HCT116 (cell line): ENCODE measurements at regions not wholly inside any gene's neighbourhood (a gene's known extent, or its start where the extent isn't known, plus 50 kb on each side); places are given as distances from the start of the nearest gene placed in this dataset.

Source experiments
- ATAC-seq: fragments of 200-7000 bp; cut with Tn5 transposase; 2 replicates; pipeline ENCODE4 v1.9.1; 2020; ENCODE audit warnings: mild to moderate bottlenecking, moderate library complexity
- BruUV-seq: library from RNA; stranded (reverse); fragments of 400-500 nt; replicated peaks from 2 replicates; lab custom pipeline; 2021; lab: Mats Ljungman, UMichigan
- CTCF ChIA-PET: fragments of 300-600 bp; sonication (Branson Sonifier 250); formaldehyde crosslinking; loops from one replicate; lab custom pipeline; 2021; ENCODE audit warnings: antibody characterized with exemption; lab: Charles Lee
- POLR2A ChIA-PET: fragments of 300-600, 350-600 bp; sonication (Branson Sonifier 250); formaldehyde crosslinking; loops from one replicate; lab custom pipeline; 2021; ENCODE audit warnings: antibody characterized with exemption; lab: Charles Lee
- RAD21 ChIA-PET, 2 experiments: fragments of 300-600 bp; sonication (Branson Sonifier 250); formaldehyde crosslinking; loops; one replicate each; lab custom pipeline; 2023; ENCODE audit warnings: low total read pairs in 2 of 2; ENCODE audit not compliant: uncharacterized antibody in 2 of 2, unreplicated experiment in 2 of 2, low non-redundant PET in 1 of 2; lab: Charles Lee
- DNase-seq: peaks from one replicate; pipeline ENCODE4 v3.0.0-alpha.2; 2010; ENCODE audit warnings: low read depth, low spot score
- H2AFZ ChIP-seq: fragments of 200-600 bp; shearing (Covaris generic), sonication (generic); 2 replicates; pipeline ENCODE4 v1.6.1; 2017; ENCODE audit warnings: low read depth, mixed run types, mixed read lengths, antibody characterized with exemption, low read length; ENCODE audit not compliant: poor library complexity, severe bottlenecking
- H3K27ac ChIP-seq: 2 replicates; pipeline ENCODE4 v1.5.1; 2012; ENCODE audit warnings: low read depth, low read length
- H3K27me3 ChIP-seq: fragments of 200-600 bp; sonication (generic); 2 replicates; pipeline ENCODE4 v1.6.1; 2016; ENCODE audit warnings: mixed run types, low read length, mixed read lengths; ENCODE audit not compliant: insufficient read depth
- H3K36me3 ChIP-seq, 2 experiments: fragments of 200-500 bp in 1 of 2; fragments of 200-600 bp in 1 of 2; sonication (Bioruptor generic) in 1 of 2; sonication (generic) in 1 of 2; 2 replicates each; pipeline versions ENCODE4 v1.5.1 to v1.6.1; 2014 to 2016; ENCODE audit warnings: low read length in 2 of 2, inconsistent platforms in 1 of 2, mixed read lengths in 1 of 2, mixed run types in 1 of 2; ENCODE audit not compliant: insufficient read depth in 2 of 2, control insufficient read depth in 1 of 2
- H3K4me1 ChIP-seq, 2 experiments: fragments of 200-600 bp in 1 of 2; sonication (generic) in 1 of 2; 2 replicates each; pipeline versions ENCODE4 v1.5.1 to v1.6.1; 2012 to 2017; ENCODE audit warnings: low read length in 2 of 2, inconsistent platforms in 1 of 2, mild to moderate bottlenecking in 1 of 2, mixed read lengths in 1 of 2, mixed run types in 1 of 2, moderate library complexity in 1 of 2; ENCODE audit not compliant: insufficient read depth in 2 of 2, control insufficient read depth in 1 of 2
- H3K4me2 ChIP-seq: fragments of 200-600 bp; sonication (generic); 2 replicates; pipeline ENCODE4 v1.6.1; 2017; ENCODE audit warnings: mixed run types, low read length, mixed read lengths
- H3K4me3 ChIP-seq, 2 experiments: fragments of 200-600 bp in 1 of 2; sonication (generic) in 1 of 2; replicated peaks in 1 of 2; 2 replicates each; pipeline ENCODE4 v1.5.1; 2011 to 2016; ENCODE audit warnings: low read length in 2 of 2, control low read depth in 1 of 2, low read depth in 1 of 2, mild to moderate bottlenecking in 1 of 2, mixed read lengths in 1 of 2, mixed run types in 1 of 2
- H3K79me2 ChIP-seq: fragments of 200-600 bp; sonication (generic); 2 replicates; pipeline ENCODE4 v1.6.1; 2017; ENCODE audit warnings: mild to moderate bottlenecking, mixed run types, low read length, moderate library complexity, mixed read lengths; ENCODE audit not compliant: insufficient read depth
- H3K9ac ChIP-seq: fragments of 200-600 bp; sonication (generic); 2 replicates; pipeline ENCODE4 v1.6.1; 2016; ENCODE audit warnings: low read length, mixed read lengths
- H3K9me2 ChIP-seq: fragments of 200-600 bp; sonication (generic), shearing (Covaris generic); 2 replicates; pipeline ENCODE4 v1.6.1; 2017; ENCODE audit warnings: mixed run types, mild to moderate bottlenecking, moderate library complexity; ENCODE audit not compliant: insufficient read depth
- H3K9me3 ChIP-seq, 2 experiments: fragments of 200-500 bp in 1 of 2; fragments of 200-600 bp in 1 of 2; sonication (Bioruptor generic) in 1 of 2; sonication (generic) in 1 of 2; 2 replicates each; pipeline ENCODE4 v1.6.1; 2014 to 2017; ENCODE audit warnings: low read length in 2 of 2, mixed read lengths in 2 of 2, inconsistent platforms in 1 of 2, low read depth in 1 of 2, mild to moderate bottlenecking in 1 of 2, mixed run types in 1 of 2, moderate library complexity in 1 of 2; ENCODE audit not compliant: control insufficient read depth in 1 of 2, insufficient read depth in 1 of 2
- H4K20me1 ChIP-seq: fragments of 200-600 bp; sonication (generic), shearing (Covaris generic); 2 replicates; pipeline ENCODE4 v1.6.1; 2017; ENCODE audit warnings: mixed run types, mild to moderate bottlenecking, moderate library complexity; ENCODE audit not compliant: insufficient read depth
- CEBPB ChIP-seq: IDR thresholded peaks from 2 replicates; pipeline ENCODE4 v1.6.1; 2012; ENCODE audit warnings: low read depth
- EGR1 ChIP-seq: IDR thresholded peaks from 2 replicates; pipeline ENCODE4 v1.6.1; 2012; ENCODE audit warnings: low read depth
- ELF1 ChIP-seq: IDR thresholded peaks from 2 replicates; pipeline ENCODE4 v1.6.1; 2012; ENCODE audit warnings: low read depth, borderline replicate concordance
- EZH2 ChIP-seq: fragments of 200-600 bp; sonication (generic); IDR thresholded peaks from 2 replicates; pipeline ENCODE4 v1.6.1; 2017; ENCODE audit warnings: antibody characterized with exemption, mixed run types
- EZH2phosphoT487 ChIP-seq: fragments of 200-600 bp; IDR thresholded peaks from 2 replicates; pipeline ENCODE4 v1.6.1; 2018; ENCODE audit warnings: antibody characterized with exemption, borderline replicate concordance
- JUND ChIP-seq: IDR thresholded peaks from 2 replicates; pipeline ENCODE4 v1.6.1; 2012
- POLR2A ChIP-seq: IDR thresholded peaks from 2 replicates; pipeline ENCODE4 v1.7.0; 2011; ENCODE audit warnings: borderline replicate concordance; ENCODE audit not compliant: insufficient read depth, insufficient read length; ENCODE audit errors: extremely low read depth
- RAD21 ChIP-seq: IDR thresholded peaks from 2 replicates; pipeline ENCODE4 v1.6.1; 2012; ENCODE audit warnings: low read depth, mild to moderate bottlenecking
- SRF ChIP-seq: IDR thresholded peaks from 2 replicates; pipeline ENCODE4 v1.6.1; 2012; ENCODE audit warnings: low read depth
- TCF7L2 ChIP-seq: IDR thresholded peaks from 2 replicates; pipeline ENCODE4 v1.7.0; 2011; ENCODE audit warnings: borderline replicate concordance, inconsistent platforms; ENCODE audit not compliant: insufficient read depth, insufficient read length; ENCODE audit errors: extremely low read depth
- ZNF274 ChIP-seq: fragments of 200-500 bp; sonication (Bioruptor generic); IDR thresholded peaks from 2 replicates; pipeline ENCODE4 v1.6.1; 2014; ENCODE audit warnings: mild to moderate bottlenecking, low read depth, low read length, inconsistent platforms
- intact Hi-C: fragments of 100-400 bp; cut with micrococcal nuclease; formaldehyde crosslinking; loops from 2 replicates; pipeline ENCODE4 v1.10.0; 2022
- TF ChIP-seq, protein P1 (sequence below), 3 experiments: fragments of 200-600 bp in 1 of 3; sonication (generic) in 1 of 3; IDR thresholded peaks in 2 of 3; conservative IDR thresholded peaks in 1 of 3; 2 replicates each; pipeline ENCODE4 v1.5.1; 2012 to 2017; ENCODE audit warnings: low read depth in 2 of 3, low read length in 2 of 3, antibody characterized with exemption in 1 of 3, borderline replicate concordance in 1 of 3, control low read depth in 1 of 3, mild to moderate bottlenecking in 1 of 3, mixed read lengths in 1 of 3, mixed run types in 1 of 3, moderate library complexity in 1 of 3; ENCODE audit not compliant: insufficient read depth in 1 of 3

DNA sequence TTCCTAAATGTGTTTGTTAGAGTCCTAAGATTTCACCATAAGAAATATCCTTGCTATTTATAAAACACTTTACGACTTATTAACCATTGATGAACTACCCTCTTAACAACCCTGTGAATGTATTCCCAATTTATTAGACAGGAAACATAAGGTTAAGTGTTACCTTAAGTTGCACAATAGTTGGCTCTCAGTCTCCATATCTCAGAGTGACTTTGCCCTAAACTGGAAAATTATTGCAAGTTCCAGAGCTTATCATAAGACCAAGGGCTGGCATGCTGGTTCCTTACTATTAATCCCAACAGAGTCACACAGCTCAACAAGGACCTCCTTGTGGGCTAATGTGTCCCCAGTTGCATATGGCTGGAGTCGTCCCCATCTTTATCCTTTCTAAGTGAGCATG lies 165.8 kb downstream of the INSIG2 start:
- Histone ChIP-seq H3K79me2 (no peaks in the 10 kb centered on the region), H2AFZ (no peak overlapping the region), H3K36me3 (no peaks in the 10 kb centered on the region), H3K27me3 (no peaks in the 10 kb centered on the region), H3K4me2 (no peak overlapping the region), H3K9me2 (no peaks in the 10 kb centered on the region), H4K20me1 (no peaks in the 10 kb centered on the region), H3K27ac (no peak overlapping the region), H3K9ac (no peak overlapping the region), H3K4me1 (peaks cover 12 to 26% of the 10 kb centered on the region in 2 experiments), H3K9me3 (no peaks in the 10 kb centered on the region), H3K4me3 (no peak overlapping the region)
- DNase-seq: no peak
- RAD21 ChIA-PET: no interaction called here
- no peak for ATAC-seq
- CTCF ChIA-PET: no interaction called here
- TF ChIP-seq, protein P1, sequence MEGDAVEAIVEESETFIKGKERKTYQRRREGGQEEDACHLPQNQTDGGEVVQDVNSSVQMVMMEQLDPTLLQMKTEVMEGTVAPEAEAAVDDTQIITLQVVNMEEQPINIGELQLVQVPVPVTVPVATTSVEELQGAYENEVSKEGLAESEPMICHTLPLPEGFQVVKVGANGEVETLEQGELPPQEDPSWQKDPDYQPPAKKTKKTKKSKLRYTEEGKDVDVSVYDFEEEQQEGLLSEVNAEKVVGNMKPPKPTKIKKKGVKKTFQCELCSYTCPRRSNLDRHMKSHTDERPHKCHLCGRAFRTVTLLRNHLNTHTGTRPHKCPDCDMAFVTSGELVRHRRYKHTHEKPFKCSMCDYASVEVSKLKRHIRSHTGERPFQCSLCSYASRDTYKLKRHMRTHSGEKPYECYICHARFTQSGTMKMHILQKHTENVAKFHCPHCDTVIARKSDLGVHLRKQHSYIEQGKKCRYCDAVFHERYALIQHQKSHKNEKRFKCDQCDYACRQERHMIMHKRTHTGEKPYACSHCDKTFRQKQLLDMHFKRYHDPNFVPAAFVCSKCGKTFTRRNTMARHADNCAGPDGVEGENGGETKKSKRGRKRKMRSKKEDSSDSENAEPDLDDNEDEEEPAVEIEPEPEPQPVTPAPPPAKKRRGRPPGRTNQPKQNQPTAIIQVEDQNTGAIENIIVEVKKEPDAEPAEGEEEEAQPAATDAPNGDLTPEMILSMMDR (IDR thresholded peaks at IDR 0.05 in 2 of 3, conservative IDR thresholded peaks at IDR 0.05 in 1 of 3; ENCODE audit: borderline replicate concordance in 1 of 3, insufficient read depth in 1 of 3, low read depth in 2 of 3, low read length in 2 of 3): no peak
- TF ChIP-seq JUND (no peak), EZH2 (no peak), TCF7L2 (no peak), POLR2A (no peak), ZNF274 (no peak), EZH2phosphoT487 (no peak), ELF1 (no peak), CEBPB (no peak), SRF (no peak), EGR1 (no peak), RAD21 (no peak)
- no TSS peak for BruUV-seq
- intact Hi-C loops: no loop called here
- POLR2A ChIA-PET: no interaction called here
